ENCODE measurements at regions not wholly inside any gene's neighbourhood (a gene's known extent, or its start where the extent isn't known, plus 50 kb on each side); places are given as distances from the start of the nearest gene placed in this dataset.

DNA sequence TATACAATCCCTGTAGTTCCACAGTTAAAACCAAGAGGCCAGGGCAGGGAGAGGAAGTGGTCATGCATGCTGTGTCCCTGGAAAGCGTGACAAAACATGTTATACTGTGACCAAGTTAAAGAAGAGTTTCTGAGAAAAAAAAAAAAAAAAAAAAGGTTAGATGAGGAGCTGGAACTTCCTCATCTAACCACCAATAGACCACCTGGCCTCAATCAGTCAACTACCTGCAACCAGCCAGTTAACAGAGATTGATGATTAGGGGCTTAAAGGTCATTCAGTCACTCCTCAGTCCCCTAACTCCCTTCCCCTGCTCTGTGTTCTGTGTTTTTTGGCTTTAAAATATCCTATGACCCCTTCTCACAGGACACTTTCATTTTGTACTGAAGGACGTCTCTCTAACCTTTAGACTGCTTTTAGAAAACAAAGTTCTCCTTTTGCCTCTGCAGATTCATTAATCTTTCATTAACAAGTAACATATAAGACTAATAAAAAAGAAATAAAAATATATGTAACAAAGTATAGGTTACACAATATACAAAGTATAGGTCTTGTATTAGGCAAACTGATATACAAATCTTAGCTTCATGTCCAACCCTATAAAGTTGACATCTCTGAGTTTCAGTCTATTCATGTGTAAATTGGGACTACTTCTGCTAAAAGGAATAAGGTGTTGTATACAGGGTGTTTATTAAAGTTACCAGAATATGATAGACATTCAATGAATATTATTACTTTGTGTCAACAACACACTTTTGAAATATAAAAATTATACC, 179.1 kb upstream of the NDST4 start:
- TF ChIP-seq HOMEZ (CRISPR knock-in tag; IDR thresholded peaks at IDR 0.05; ENCODE audit: low read depth): no peak
- TF ChIP-seq, protein P1, sequence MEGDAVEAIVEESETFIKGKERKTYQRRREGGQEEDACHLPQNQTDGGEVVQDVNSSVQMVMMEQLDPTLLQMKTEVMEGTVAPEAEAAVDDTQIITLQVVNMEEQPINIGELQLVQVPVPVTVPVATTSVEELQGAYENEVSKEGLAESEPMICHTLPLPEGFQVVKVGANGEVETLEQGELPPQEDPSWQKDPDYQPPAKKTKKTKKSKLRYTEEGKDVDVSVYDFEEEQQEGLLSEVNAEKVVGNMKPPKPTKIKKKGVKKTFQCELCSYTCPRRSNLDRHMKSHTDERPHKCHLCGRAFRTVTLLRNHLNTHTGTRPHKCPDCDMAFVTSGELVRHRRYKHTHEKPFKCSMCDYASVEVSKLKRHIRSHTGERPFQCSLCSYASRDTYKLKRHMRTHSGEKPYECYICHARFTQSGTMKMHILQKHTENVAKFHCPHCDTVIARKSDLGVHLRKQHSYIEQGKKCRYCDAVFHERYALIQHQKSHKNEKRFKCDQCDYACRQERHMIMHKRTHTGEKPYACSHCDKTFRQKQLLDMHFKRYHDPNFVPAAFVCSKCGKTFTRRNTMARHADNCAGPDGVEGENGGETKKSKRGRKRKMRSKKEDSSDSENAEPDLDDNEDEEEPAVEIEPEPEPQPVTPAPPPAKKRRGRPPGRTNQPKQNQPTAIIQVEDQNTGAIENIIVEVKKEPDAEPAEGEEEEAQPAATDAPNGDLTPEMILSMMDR (CRISPR knock-in tag; IDR thresholded peaks at IDR 0.05): no peak
- TF ChIP-seq DMAP1 (CRISPR knock-in tag; IDR thresholded peaks at IDR 0.05): no peak
- no peak for TF ChIP-seq YEATS4 (CRISPR knock-in tag; IDR thresholded peaks at IDR 0.05; ENCODE audit: borderline replicate concordance)
- no peak for TF ChIP-seq GMEB1 (CRISPR knock-in tag; IDR thresholded peaks at IDR 0.05; ENCODE audit: borderline replicate concordance)
- no peak for TF ChIP-seq ZNF30 (CRISPR knock-in tag; IDR thresholded peaks at IDR 0.05)
- TF ChIP-seq SNAPC5 (CRISPR knock-in tag; IDR thresholded peaks at IDR 0.05; ENCODE audit: borderline replicate concordance): no peak
- TF ChIP-seq FUBP1 (CRISPR knock-in tag; IDR thresholded peaks at IDR 0.05; ENCODE audit: borderline replicate concordance): no peak
- no peak for TF ChIP-seq ZNF580 (CRISPR knock-in tag; IDR thresholded peaks at IDR 0.05; ENCODE audit: borderline replicate concordance, low read depth)
- TF ChIP-seq ZBTB7A (CRISPR knock-in tag; IDR thresholded peaks at IDR 0.05): no peak
- TF ChIP-seq TAF1 (CRISPR knock-in tag; IDR thresholded peaks at IDR 0.05): no peak
- no peak for TF ChIP-seq SPEN (CRISPR knock-in tag; IDR thresholded peaks at IDR 0.05; ENCODE audit: low read depth)
- no peak for TF ChIP-seq NFRKB (IDR thresholded peaks at IDR 0.05)
- Histone ChIP-seq H3K36me3 (replicated peaks in 1 of 2; ENCODE audit: control insufficient read depth in 1 of 2, insufficient read depth in 2 of 2, low read length in 2 of 2) (no peaks in the 10 kb centered on the region), H3K27ac (ENCODE audit: extremely low read length, insufficient read depth, low read length) (no peak overlapping the region), H3K4me1 (ENCODE audit: insufficient read depth, low read length) (no peaks in the 10 kb centered on the region), H3K79me2 (ENCODE audit: insufficient read depth, low read length) (no peaks in the 10 kb centered on the region), H3K4me3 (replicated peaks in 1 of 3; ENCODE audit: insufficient read depth in 1 of 3, low read depth in 2 of 3, low read length in 3 of 3) (no peak overlapping the region), H3K9ac (ENCODE audit: insufficient read depth, low read depth, low read length) (no peak overlapping the region), H3K4me2 (ENCODE audit: low read depth, low read length) (no peak overlapping the region), H3K9me3 (ENCODE audit: low read length) (no peaks in the 10 kb centered on the region), H2AFZ (ENCODE audit: low read length) (no peak overlapping the region), H3K27me3 (ENCODE audit: control insufficient read depth in 1 of 2, insufficient read depth in 2 of 2, low read length in 2 of 2) (no peaks in the 10 kb centered on the region), H4K20me1 (ENCODE audit: insufficient read depth, low read length) (no peaks in the 10 kb centered on the region)
- DNase-seq (ENCODE audit: low spot score) (no peak), ATAC-seq (no peak), FAIRE-seq (no peak)
- BruUV-seq (replicated peaks): no TSS peak
- intact Hi-C loops (cut with micrococcal nuclease; ENCODE audit: unreplicated experiment) (no loop called here), in situ Hi-C loops (cut with HindIII; ENCODE audit: extremely low pct_ligation_motif_present, low pct_unique_long_range_greater_than_20kb) (no loop called here)
- ChIA-PET POLR2A (no interaction called here), CTCF (ENCODE audit: low intra/inter-chr PET ratio, low total read pairs) (no interaction called here)
- WGBS (ENCODE audit: low lambda C conversion rate): under 1% methylated on average over 2 of the region's 2 CpGs

Data from HepG2 (cell line).